Osteocyte (in vitro differentiated cells): ENCODE measurements at regions not wholly inside any gene's neighbourhood (a gene's known extent, or its start where the extent isn't known, plus 50 kb on each side); places are given as distances from the start of the nearest gene placed in this dataset.

Experiments used
- DNase-seq: peaks from one replicate; pipeline ENCODE4 v3.0.0; 2021; ENCODE audit warnings: mixed read lengths; ENCODE audit not compliant: unreplicated experiment; ENCODE audit errors: extremely low spot score
- H3K27ac Mint-ChIP-seq: one replicate; pipeline ENCODE4 v1.8.0; 2021; ENCODE audit warnings: mild to moderate bottlenecking, mixed read lengths; ENCODE audit not compliant: unreplicated experiment
- H3K27me3 Mint-ChIP-seq: one replicate; pipeline ENCODE4 v1.8.0; 2021; ENCODE audit warnings: mixed read lengths; ENCODE audit not compliant: unreplicated experiment
- H3K36me3 Mint-ChIP-seq: one replicate; pipeline ENCODE4 v1.8.0; 2021; ENCODE audit warnings: mixed read lengths; ENCODE audit not compliant: unreplicated experiment
- H3K4me1 Mint-ChIP-seq: one replicate; pipeline ENCODE4 v1.8.0; 2021; ENCODE audit warnings: mixed read lengths; ENCODE audit not compliant: unreplicated experiment
- H3K4me3 Mint-ChIP-seq: one replicate; pipeline ENCODE4 v1.8.0; 2021; ENCODE audit warnings: mild to moderate bottlenecking, moderate library complexity, mixed read lengths; ENCODE audit not compliant: unreplicated experiment
- H3K9me3 Mint-ChIP-seq: one replicate; pipeline ENCODE4 v1.8.0; 2021; ENCODE audit warnings: mixed read lengths; ENCODE audit not compliant: unreplicated experiment
- CTCF ChIP-seq: fragments of 200-600 bp; sonication (generic); IDR thresholded peaks from 2 replicates; pipeline ENCODE4 v1.5.0; 2021; ENCODE audit warnings: antibody characterized with exemption, mild to moderate bottlenecking, moderate library complexity

- Mint-ChIP-seq H3K4me3 (no peak overlapping the region), H3K36me3 (no peaks in the 10 kb centered on the region), H3K27ac (no peak overlapping the region), H3K9me3 (peaks cover 3% of the 10 kb centered on the region), H3K27me3 (peaks cover 20% of the 10 kb centered on the region), H3K4me1 (no peaks in the 10 kb centered on the region)
- no peak for TF ChIP-seq CTCF
- no peak for DNase-seq
Observed at GRCh38 chr2:65729246-65729645, 296.8 kb upstream of the SPRED2 start.

DNA sequence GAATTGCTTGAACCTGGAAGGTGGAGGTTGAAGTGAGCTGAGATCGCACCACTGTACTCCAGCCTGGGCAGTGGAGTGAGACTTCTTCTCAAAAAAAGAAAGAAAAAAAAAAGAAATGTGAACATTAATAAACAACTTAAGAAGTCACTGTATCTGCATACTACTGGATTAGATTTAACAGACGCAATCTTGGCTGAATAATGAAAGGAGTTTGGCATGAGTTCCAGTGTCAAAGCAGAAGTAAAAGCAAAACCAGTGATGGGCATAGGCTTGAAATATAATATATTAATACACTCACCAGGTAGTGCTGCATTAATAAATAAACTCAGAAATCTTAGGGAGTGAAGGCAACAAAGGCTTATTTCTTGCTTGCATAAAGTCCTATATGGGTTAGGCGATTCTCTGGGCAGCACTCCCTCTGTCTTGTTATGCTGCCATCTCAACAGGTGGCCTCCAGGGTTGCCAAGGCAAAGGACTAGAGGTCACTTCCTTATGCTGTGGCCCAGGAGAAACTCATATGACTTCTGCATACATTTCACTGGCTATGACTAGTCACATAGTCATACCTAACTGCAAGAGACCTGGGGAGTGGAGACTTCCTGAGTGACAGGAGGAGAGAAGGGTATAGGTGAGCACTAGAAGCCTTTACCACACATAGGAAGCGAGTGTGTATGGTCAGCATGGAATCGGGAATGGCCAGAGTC lies 296.2 kb upstream of the SPRED2 start:
- H3K36me3 Mint-ChIP-seq = no peaks in the 10 kb centered on the region
- no peak overlapping the region for H3K4me3 Mint-ChIP-seq
- no peak overlapping the region for H3K27ac Mint-ChIP-seq
- H3K4me1 Mint-ChIP-seq = no peaks in the 10 kb centered on the region
- peaks cover 20% of the 10 kb centered on the region for H3K27me3 Mint-ChIP-seq
- no peak for DNase-seq
- no peak for TF ChIP-seq CTCF
- peaks cover 3% of the 10 kb centered on the region for H3K9me3 Mint-ChIP-seq

DNA sequence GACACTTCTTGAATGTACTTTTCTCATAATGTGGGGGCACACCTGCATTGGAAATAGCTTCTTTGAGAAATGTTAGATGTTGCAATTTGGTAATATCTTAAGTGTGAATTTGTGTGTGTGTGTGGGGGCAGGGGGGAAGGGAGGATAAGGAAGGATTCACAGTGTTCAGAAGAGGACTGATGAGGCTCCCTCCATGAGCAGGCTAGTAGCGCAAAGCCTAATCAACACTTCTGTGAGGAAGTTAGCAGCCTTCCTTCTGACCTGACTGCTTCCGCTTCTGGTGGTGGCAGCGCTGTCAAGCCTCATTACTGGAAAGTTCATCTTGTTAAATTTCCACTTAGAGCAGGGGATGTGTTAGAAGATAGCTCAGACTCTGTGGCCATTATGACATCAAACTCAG lies 295.4 kb upstream of the SPRED2 start:
- no peaks in the 10 kb centered on the region for H3K4me1 Mint-ChIP-seq
- H3K9me3 Mint-ChIP-seq = peaks cover 3% of the 10 kb centered on the region
- H3K27ac Mint-ChIP-seq = no peak overlapping the region
- H3K36me3 Mint-ChIP-seq = no peaks in the 10 kb centered on the region
- no peak for TF ChIP-seq CTCF
- no peak for DNase-seq
- H3K4me3 Mint-ChIP-seq = no peak overlapping the region
- peaks cover 24% of the 10 kb centered on the region for H3K27me3 Mint-ChIP-seq

GRCh38 chr2:65727381-65727780 lies 295.0 kb upstream of the SPRED2 start:
- H3K36me3 Mint-ChIP-seq = no peaks in the 10 kb centered on the region
- H3K4me1 Mint-ChIP-seq = no peaks in the 10 kb centered on the region
- peaks cover 3% of the 10 kb centered on the region for H3K9me3 Mint-ChIP-seq
- TF ChIP-seq CTCF = no peak
- H3K4me3 Mint-ChIP-seq = no peak overlapping the region
- H3K27me3 Mint-ChIP-seq = peaks cover 27% of the 10 kb centered on the region
- H3K27ac Mint-ChIP-seq = no peak overlapping the region
- DNase-seq = no peak

DNA sequence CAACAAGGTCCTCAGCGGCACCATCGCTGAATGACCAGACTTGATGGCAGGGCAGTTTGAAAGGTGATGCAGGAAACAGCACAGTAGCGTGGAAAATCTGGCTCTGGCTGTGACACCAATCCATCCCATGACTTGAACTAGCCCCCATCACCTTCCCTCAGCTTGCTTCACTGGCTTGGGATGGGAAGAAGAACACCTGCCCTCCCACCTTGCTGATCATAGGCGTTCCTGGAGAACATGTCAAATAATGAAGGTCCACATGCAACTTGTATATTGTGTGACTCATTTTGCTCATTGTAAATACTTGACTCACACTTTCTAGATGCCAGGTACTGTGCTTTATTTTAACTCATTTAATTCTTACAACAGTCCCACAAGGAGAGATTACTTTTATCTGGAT lies 292.4 kb upstream of the SPRED2 start:
- DNase-seq = no peak
- H3K27ac Mint-ChIP-seq = no peak overlapping the region
- peaks cover 3% of the 10 kb centered on the region for H3K9me3 Mint-ChIP-seq
- no peak overlapping the region for H3K4me3 Mint-ChIP-seq
- no peaks in the 10 kb centered on the region for H3K36me3 Mint-ChIP-seq
- no peak for TF ChIP-seq CTCF
- peaks cover 35% of the 10 kb centered on the region for H3K27me3 Mint-ChIP-seq
- H3K4me1 Mint-ChIP-seq = no peaks in the 10 kb centered on the region
